ENCODE measurements at regions not wholly inside any gene's neighbourhood (a gene's known extent, or its start where the extent isn't known, plus 50 kb on each side); places are given as distances from the start of the nearest gene placed in this dataset.
"Not testable (repeated sequence)": the region's sequence is repeated elsewhere in the genome, so short reads cannot be mapped to it uniquely, and the experiment has no call there.

DNA sequence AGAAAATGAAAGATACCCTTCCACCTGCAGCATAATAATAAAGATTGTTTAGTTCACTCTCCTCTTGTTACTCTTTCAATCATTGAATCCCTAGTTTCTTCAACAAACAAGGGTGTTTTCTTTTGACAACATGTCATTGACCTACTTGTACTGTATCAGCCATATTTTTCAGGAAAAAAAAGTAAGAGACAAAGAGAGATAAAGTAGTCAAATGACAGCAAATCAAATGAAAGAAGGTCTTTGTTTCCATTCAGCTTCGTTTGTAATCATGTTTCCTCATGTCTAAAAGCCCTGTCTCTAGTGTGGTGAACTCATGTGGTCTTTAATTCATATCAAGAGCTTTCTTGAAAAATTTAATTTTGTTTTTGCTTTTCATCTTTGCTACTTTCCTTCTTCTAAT is 557.8 kb upstream of the LRATD1 start:
- WGBS = 29% methylated on average over 1 of the region's 1 CpG

GRCh38 chr2:14079576-14079975 is 552.9 kb upstream of the LRATD1 start:
- H3K9me3 ChIP-seq = no peaks in the 10 kb centered on the region
- no peak overlapping the region for H3K4me3 ChIP-seq
- WGBS = 80% methylated on average over 3 of the region's 3 CpGs
- TF ChIP-seq EP300 (IDR thresholded peaks at IDR 0.05) (no peak), POLR2A (IDR thresholded peaks at IDR 0.05; ENCODE audit: low read depth) (no peak), POLR2AphosphoS5 (IDR thresholded peaks at IDR 0.05) (no peak), CTCF (IDR thresholded peaks at IDR 0.05) (no peak)
- H3K27ac ChIP-seq (replicated peaks in 1 of 4) = no peak overlapping the region
- H3K4me1 ChIP-seq = no peaks in the 10 kb centered on the region
- intact Hi-C loops (cut with DNase I) = no loop called here
- DNase-seq (ENCODE audit: extremely low spot score) = no peak
- no peaks in the 10 kb centered on the region for H3K27me3 ChIP-seq
- H3K36me3 ChIP-seq = no peaks in the 10 kb centered on the region

More for the DNA sequence above, 557.8 kb upstream of the LRATD1 start:
- Histone ChIP-seq H3K27me3 (no peaks in the 10 kb centered on the region), H3K4me3 (no peak overlapping the region), H3K9me3 (no peaks in the 10 kb centered on the region), H3K4me1 (no peaks in the 10 kb centered on the region), H3K27ac (replicated peaks in 1 of 4) (no peak overlapping the region), H3K36me3 (no peaks in the 10 kb centered on the region)
- TF ChIP-seq POLR2AphosphoS5 (IDR thresholded peaks at IDR 0.05) (no peak), CTCF (IDR thresholded peaks at IDR 0.05) (no peak), POLR2A (IDR thresholded peaks at IDR 0.05; ENCODE audit: low read depth) (no peak), EP300 (IDR thresholded peaks at IDR 0.05) (no peak)
- DNase-seq (ENCODE audit: extremely low spot score) = no peak
- intact Hi-C loops (cut with DNase I) = no loop called here

DNA sequence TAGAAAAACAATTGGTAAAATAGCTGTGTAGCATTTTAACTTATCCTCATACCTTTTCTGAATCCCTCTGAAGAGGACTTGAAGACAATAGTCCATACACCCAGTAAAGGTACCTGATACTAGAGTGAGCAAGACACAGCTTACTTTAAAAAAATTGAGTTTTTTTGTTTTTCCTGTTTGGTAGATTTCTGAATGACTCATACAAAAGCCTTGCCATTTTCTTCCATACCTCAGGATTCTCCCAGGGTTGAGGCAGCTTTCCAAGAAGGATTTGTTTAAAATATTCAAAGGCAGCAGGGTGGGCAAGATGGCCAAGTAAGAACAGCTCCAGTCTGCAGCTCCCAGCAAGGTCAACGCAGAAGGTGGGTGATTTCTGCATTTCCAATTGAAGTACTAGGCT is 551.0 kb upstream of the LRATD1 start:
- Histone ChIP-seq H3K27ac (replicated peaks in 1 of 4) (no peak overlapping the region), H3K9me3 (no peaks in the 10 kb centered on the region), H3K4me1 (no peaks in the 10 kb centered on the region), H3K27me3 (no peaks in the 10 kb centered on the region), H3K36me3 (no peaks in the 10 kb centered on the region), H3K4me3 (no peak overlapping the region)
- DNase-seq (ENCODE audit: extremely low spot score) = no peak
- TF ChIP-seq POLR2A (IDR thresholded peaks at IDR 0.05; ENCODE audit: low read depth) = no peak
- TF ChIP-seq CTCF (IDR thresholded peaks at IDR 0.05) = no peak
- TF ChIP-seq POLR2AphosphoS5 (IDR thresholded peaks at IDR 0.05) = no peak
- TF ChIP-seq EP300 (IDR thresholded peaks at IDR 0.05) = no peak
- WGBS = 75% methylated on average over 1 of the region's 1 CpG
- intact Hi-C loops (cut with DNase I) = no loop called here

GRCh38 chr2:14082640-14083039 is 549.9 kb upstream of the LRATD1 start:
- Histone ChIP-seq H3K36me3 (no peaks in the 10 kb centered on the region), H3K4me1 (no peaks in the 10 kb centered on the region), H3K9me3 (no peaks in the 10 kb centered on the region), H3K4me3 (no peak overlapping the region), H3K27ac (replicated peaks in 1 of 4) (no peak overlapping the region), H3K27me3 (no peaks in the 10 kb centered on the region)
- intact Hi-C loops (cut with DNase I) = no loop called here
- WGBS = 81% methylated on average over 2 of the region's 5 CpGs
- no peak for DNase-seq (ENCODE audit: extremely low spot score)
- TF ChIP-seq POLR2A (IDR thresholded peaks at IDR 0.05; ENCODE audit: low read depth) (no peak), EP300 (IDR thresholded peaks at IDR 0.05) (no peak), CTCF (IDR thresholded peaks at IDR 0.05) (no peak), POLR2AphosphoS5 (IDR thresholded peaks at IDR 0.05) (no peak)

DNA sequence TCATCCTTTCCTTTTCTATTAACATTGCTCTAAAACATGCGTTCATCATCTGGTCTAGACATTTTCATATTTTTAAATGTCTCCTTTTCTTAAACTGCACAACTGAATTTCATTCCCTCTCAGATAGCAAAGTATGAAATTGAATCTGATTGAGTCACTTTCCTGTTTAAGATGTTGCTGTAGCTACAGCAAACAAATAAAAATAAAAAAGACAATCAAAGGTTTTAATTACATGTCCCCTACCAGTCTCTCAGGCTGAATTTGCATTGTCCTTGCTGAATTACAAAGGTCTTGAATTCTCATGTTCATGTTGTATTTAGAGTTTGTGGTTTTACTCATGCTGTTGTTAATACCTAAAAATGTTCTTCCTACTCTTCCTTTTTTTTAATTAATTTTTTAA is 537.9 kb upstream of the LRATD1 start:
- Histone ChIP-seq H3K4me1 (no peaks in the 10 kb centered on the region), H3K4me3 (no peak overlapping the region), H3K27me3 (no peaks in the 10 kb centered on the region), H3K9me3 (no peaks in the 10 kb centered on the region), H3K27ac (replicated peaks in 1 of 4) (no peak overlapping the region), H3K36me3 (no peaks in the 10 kb centered on the region)
- no peak for TF ChIP-seq POLR2A (IDR thresholded peaks at IDR 0.05; ENCODE audit: low read depth)
- TF ChIP-seq CTCF (IDR thresholded peaks at IDR 0.05) = no peak
- TF ChIP-seq POLR2AphosphoS5 (IDR thresholded peaks at IDR 0.05) = no peak
- no peak for TF ChIP-seq EP300 (IDR thresholded peaks at IDR 0.05)
- intact Hi-C loops (cut with DNase I) = no loop called here
- WGBS = 82% methylated on average over 1 of the region's 1 CpG
- DNase-seq (ENCODE audit: extremely low spot score) = no peak

DNA sequence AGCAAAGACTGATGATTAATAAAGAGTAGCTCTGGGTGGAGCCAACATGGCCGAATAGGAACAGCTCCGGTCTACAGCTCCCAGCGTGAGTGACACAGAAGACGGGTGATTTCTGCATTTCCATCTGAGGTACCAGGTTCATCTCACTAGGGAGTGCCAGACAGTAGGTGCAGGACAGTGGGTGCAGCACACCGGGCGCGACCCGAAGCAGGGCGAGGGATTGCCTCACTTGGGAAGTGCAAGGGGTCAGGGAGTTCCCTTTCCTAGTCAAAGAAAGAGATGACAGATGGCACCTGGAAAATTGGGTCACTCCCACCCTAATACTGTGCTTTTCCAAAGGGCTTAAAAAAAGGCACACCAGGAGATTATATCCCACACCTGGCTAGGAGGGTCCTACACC is 533.4 kb upstream of the LRATD1 start:
- H3K27me3 ChIP-seq; DNase-seq (ENCODE audit: extremely low spot score); H3K4me3 ChIP-seq; H3K4me1 ChIP-seq; intact Hi-C loops (cut with DNase I); H3K36me3 ChIP-seq; H3K9me3 ChIP-seq; H3K27ac ChIP-seq (replicated peaks in 1 of 4): not testable (repeated sequence)
- 93% methylated on average over 9 of the region's 9 CpGs for WGBS
